PC-9 (cell line): ENCODE measurements at regions not wholly inside any gene's neighbourhood (a gene's known extent, or its start where the extent isn't known, plus 50 kb on each side); places are given as distances from the start of the nearest gene placed in this dataset.
A peak's percentile ranks its signal among the peaks of the same experiment; 100 is the strongest.

Experiments used
- BruUV-seq: library from RNA; stranded (reverse); fragments of 400-500 nt; replicated peaks from 2 replicates; lab custom pipeline; 2021; lab: Mats Ljungman, UMichigan
- CTCF ChIA-PET: fragments of 300-600 bp; sonication (Branson Sonifier 250); formaldehyde crosslinking; loops from one replicate; lab custom pipeline; 2022; ENCODE audit warnings: antibody characterized with exemption; lab: Charles Lee
- POLR2A ChIA-PET: fragments of 300-600 bp; sonication (Branson Sonifier 250); formaldehyde crosslinking; loops from one replicate; lab custom pipeline; 2022; ENCODE audit warnings: antibody characterized with exemption; ENCODE audit not compliant: unreplicated experiment; lab: Charles Lee
- DNase-seq, 2 experiments: peaks; one replicate each; pipeline versions ENCODE4 v3.0.0 to v3.0.0-alpha.2; 2015 to 2022; ENCODE audit warnings: mixed read lengths in 1 of 2
- H2AFZ ChIP-seq: fragments of 200-600 bp; sonication (generic); 2 replicates; pipeline ENCODE4 v1.8.1; 2017; ENCODE audit warnings: antibody characterized with exemption
- H3F3A ChIP-seq: fragments of 200-600 bp; sonication (generic); 2 replicates; pipeline ENCODE4 v1.8.1; 2017; ENCODE audit warnings: antibody characterized with exemption, mild to moderate bottlenecking, low read depth; ENCODE audit not compliant: insufficient read depth
- H3K27ac ChIP-seq: fragments of 200-600 bp; sonication (generic); 2 replicates; pipeline ENCODE4 v1.6.1; 2016; ENCODE audit warnings: mixed run types
- H3K27me3 ChIP-seq: fragments of 200-600 bp; sonication (generic); 2 replicates; pipeline ENCODE4 v1.6.1; 2016; ENCODE audit warnings: low read depth, mixed run types; ENCODE audit not compliant: insufficient read depth
- H3K36me3 ChIP-seq: fragments of 200-600 bp; sonication (generic); 2 replicates; pipeline ENCODE4 v1.6.1; 2016; ENCODE audit warnings: low read depth, mixed run types
- H3K4me1 ChIP-seq: fragments of 200-600 bp; sonication (generic); replicated peaks from 2 replicates; pipeline ENCODE4 v1.6.1; 2016; ENCODE audit warnings: mixed run types; ENCODE audit not compliant: insufficient read depth
- H3K4me2 ChIP-seq: fragments of 200-600 bp; sonication (generic); 2 replicates; pipeline ENCODE4 v1.6.1; 2017; ENCODE audit warnings: mixed run types
- H3K4me3 ChIP-seq: fragments of 200-600 bp; sonication (generic); 2 replicates; pipeline ENCODE4 v1.6.1; 2016; ENCODE audit warnings: mixed run types
- H3K79me2 ChIP-seq: fragments of 200-600 bp; sonication (generic); 2 replicates; pipeline ENCODE4 v1.6.1; 2017; ENCODE audit warnings: low read depth, mixed run types
- H3K9me2 ChIP-seq: fragments of 200-600 bp; sonication (generic); 2 replicates; pipeline ENCODE4 v1.8.1; 2017; ENCODE audit warnings: mild to moderate bottlenecking; ENCODE audit not compliant: insufficient read depth
- H3K9me3 ChIP-seq: fragments of 200-600 bp; sonication (generic); 2 replicates; pipeline ENCODE4 v1.8.1; 2016; ENCODE audit warnings: low read depth; ENCODE audit not compliant: insufficient read depth
- H4K20me1 ChIP-seq: fragments of 200-600 bp; sonication (generic); 2 replicates; pipeline ENCODE4 v1.8.1; 2017; ENCODE audit not compliant: insufficient read depth
- EZH2 ChIP-seq: fragments of 200-600 bp; sonication (generic); IDR thresholded peaks from 2 replicates; pipeline ENCODE4 v1.8.0; 2017; ENCODE audit warnings: antibody characterized with exemption, low read depth
- intact Hi-C: fragments of 100-400 bp; cut with micrococcal nuclease; formaldehyde crosslinking; loops from one replicate; pipeline ENCODE4 v1.10.0; 2022; ENCODE audit not compliant: unreplicated experiment
- TF ChIP-seq, protein P1 (sequence below): fragments of 200-600 bp; sonication (generic); conservative IDR thresholded peaks from 2 replicates; pipeline ENCODE4 v1.6.1; 2017; ENCODE audit warnings: mixed run types, antibody characterized with exemption, mild to moderate bottlenecking, moderate library complexity

DNA sequence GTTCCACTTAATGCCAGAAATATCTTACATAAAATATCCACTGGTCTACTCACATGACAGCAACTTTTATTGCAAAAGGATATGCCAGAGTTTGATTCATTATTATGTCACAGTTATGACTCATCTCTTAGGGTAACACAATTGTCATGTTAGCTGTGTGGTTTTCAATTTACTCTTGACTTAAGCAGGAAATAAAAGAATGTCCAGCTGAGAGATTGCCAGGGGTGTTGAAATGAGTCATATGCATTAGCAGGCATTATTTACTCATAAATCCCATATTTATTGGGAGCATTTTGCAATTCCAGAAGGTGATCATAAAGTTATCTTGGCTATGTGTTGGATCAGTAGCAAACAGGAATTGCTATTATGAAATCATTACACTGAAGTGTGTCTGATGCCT is 1164.6 kb upstream of the CDH18 start:
- no peaks in the 10 kb centered on the region for H3K27me3 ChIP-seq
- no peak overlapping the region for H3K4me3 ChIP-seq
- no peak overlapping the region for H3K4me2 ChIP-seq
- H3K36me3 ChIP-seq = no peaks in the 10 kb centered on the region
- H3K79me2 ChIP-seq = no peaks in the 10 kb centered on the region
- H3K9me2 ChIP-seq = 0 out of 2 replicates have a peak, but pooled peaks cover 4% of the 10 kb centered on the region
- H2AFZ ChIP-seq = no peak overlapping the region
- POLR2A ChIA-PET = no interaction called here
- TF ChIP-seq, protein P1, sequence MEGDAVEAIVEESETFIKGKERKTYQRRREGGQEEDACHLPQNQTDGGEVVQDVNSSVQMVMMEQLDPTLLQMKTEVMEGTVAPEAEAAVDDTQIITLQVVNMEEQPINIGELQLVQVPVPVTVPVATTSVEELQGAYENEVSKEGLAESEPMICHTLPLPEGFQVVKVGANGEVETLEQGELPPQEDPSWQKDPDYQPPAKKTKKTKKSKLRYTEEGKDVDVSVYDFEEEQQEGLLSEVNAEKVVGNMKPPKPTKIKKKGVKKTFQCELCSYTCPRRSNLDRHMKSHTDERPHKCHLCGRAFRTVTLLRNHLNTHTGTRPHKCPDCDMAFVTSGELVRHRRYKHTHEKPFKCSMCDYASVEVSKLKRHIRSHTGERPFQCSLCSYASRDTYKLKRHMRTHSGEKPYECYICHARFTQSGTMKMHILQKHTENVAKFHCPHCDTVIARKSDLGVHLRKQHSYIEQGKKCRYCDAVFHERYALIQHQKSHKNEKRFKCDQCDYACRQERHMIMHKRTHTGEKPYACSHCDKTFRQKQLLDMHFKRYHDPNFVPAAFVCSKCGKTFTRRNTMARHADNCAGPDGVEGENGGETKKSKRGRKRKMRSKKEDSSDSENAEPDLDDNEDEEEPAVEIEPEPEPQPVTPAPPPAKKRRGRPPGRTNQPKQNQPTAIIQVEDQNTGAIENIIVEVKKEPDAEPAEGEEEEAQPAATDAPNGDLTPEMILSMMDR = no peak
- no peak for TF ChIP-seq EZH2
- H4K20me1 ChIP-seq = no peaks in the 10 kb centered on the region
- peaks cover 18% of the 10 kb centered on the region for H3F3A ChIP-seq
- CTCF ChIA-PET = no interaction called here
- peak; percentile 44 to 91 for DNase-seq
- BruUV-seq = no TSS peak
- H3K27ac ChIP-seq = no peak overlapping the region
- 0 out of 2 replicates have a peak, but pooled peaks cover 8% of the 10 kb centered on the region for H3K9me3 ChIP-seq
- H3K4me1 ChIP-seq = peaks cover 14% of the 10 kb centered on the region
- intact Hi-C loops = no loop called here

- CTCF ChIA-PET = no interaction called here
- Histone ChIP-seq H3K4me1 (no peaks in the 10 kb centered on the region), H3K36me3 (no peaks in the 10 kb centered on the region), H3K4me2 (no peak overlapping the region), H4K20me1 (no peaks in the 10 kb centered on the region), H3K4me3 (no peak overlapping the region), H3K27me3 (no peaks in the 10 kb centered on the region), H3K27ac (no peak overlapping the region), H3K9me3 (0 out of 2 replicates have a peak, but pooled peaks cover 3% of the 10 kb centered on the region), H3K79me2 (no peaks in the 10 kb centered on the region), H3K9me2 (0 out of 2 replicates have a peak, but pooled peaks cover 4% of the 10 kb centered on the region), H2AFZ (no peak overlapping the region), H3F3A (no peaks in the 10 kb centered on the region; the same call in 1 of the 2 replicates)
- POLR2A ChIA-PET = no interaction called here
- DNase-seq = no peak
- no peak for TF ChIP-seq EZH2
- TF ChIP-seq, protein P1 = no peak
- BruUV-seq = no TSS peak
- intact Hi-C loops = no loop called here
Measured at GRCh38 chr5:21145376-21145775, 1157.4 kb upstream of the CDH18 start.

DNA sequence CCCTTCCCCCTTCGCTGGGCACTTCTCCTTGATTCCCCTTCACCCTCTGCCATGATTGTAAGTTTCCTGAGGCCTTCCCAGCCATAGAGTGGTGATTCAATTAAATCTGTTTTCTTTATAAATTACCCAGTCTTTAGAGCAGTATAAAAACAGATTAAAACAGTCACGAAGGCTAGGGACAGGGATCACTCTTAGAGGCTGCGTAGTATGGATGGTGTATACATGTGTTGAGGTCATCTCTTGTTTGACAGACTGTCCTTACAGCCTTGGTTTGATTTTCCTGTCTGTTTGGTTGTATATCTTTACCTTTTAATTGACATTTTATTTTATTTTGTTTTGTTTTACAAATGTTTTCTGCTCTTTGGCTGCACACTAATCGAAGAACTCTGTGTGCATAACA is 1155.7 kb upstream of the CDH18 start:
- POLR2A ChIA-PET = no interaction called here
- no peak for TF ChIP-seq EZH2
- TF ChIP-seq, protein P1 = no peak
- Histone ChIP-seq H3K9me2 (0 out of 2 replicates have a peak, but pooled peaks cover 4% of the 10 kb centered on the region), H3F3A (no peaks in the 10 kb centered on the region; the same call in 1 of the 2 replicates), H3K27ac (no peak overlapping the region), H3K4me2 (no peak overlapping the region), H3K27me3 (no peaks in the 10 kb centered on the region), H2AFZ (no peak overlapping the region), H3K4me1 (no peaks in the 10 kb centered on the region), H3K9me3 (no peaks in the 10 kb centered on the region), H3K79me2 (no peaks in the 10 kb centered on the region), H4K20me1 (no peaks in the 10 kb centered on the region), H3K4me3 (no peak overlapping the region), H3K36me3 (no peaks in the 10 kb centered on the region)
- DNase-seq = no peak
- intact Hi-C loops = no loop called here
- CTCF ChIA-PET = no interaction called here
- no TSS peak for BruUV-seq
